DMS153 treated with DMSO at 0.1 percent for 48 hours (cell line): ENCODE measurements at regions not wholly inside any gene's neighbourhood (a gene's known extent, or its start where the extent isn't known, plus 50 kb on each side); places are given as distances from the start of the nearest gene placed in this dataset.
"Not testable (repeated sequence)": the region's sequence is repeated elsewhere in the genome, so short reads cannot be mapped to it uniquely, and the experiment has no call there.

ENCODE experiments used
- DNase-seq: peaks from one replicate; lab custom pipeline; 2025; ENCODE audit not compliant: unreplicated experiment; lab: John Stamatoyannopoulos, UW

DNA sequence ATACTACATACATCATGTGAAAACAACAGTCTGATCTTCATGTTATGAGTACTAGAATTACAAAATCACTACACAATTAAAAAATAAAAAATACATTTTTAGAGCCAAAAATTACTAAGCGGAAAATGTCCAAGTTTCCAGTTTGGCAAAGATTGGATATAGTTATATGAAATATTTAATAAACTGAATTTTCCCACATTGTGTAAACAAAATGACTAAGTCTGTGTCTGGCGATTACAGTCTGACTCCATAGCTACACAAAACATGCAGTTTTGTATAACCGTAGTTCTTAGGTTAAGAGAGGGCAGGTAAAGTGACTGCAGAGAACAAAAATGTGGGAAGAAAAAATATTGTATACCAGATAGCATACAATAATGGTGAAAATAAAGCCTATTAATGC lies 59.2 kb upstream of the TMEM47 start:
- DNase-seq = no peak

GRCh38 chrX:34734383-34734782 lies 77.3 kb upstream of the TMEM47 start:
- DNase-seq = no peak

GRCh38 chrX:34744521-34744920 lies 87.4 kb upstream of the TMEM47 start:
- no peak for DNase-seq

GRCh38 chrX:34749896-34750295 lies 92.8 kb upstream of the TMEM47 start:
- no peak for DNase-seq

- DNase-seq = no peak
Measured at GRCh38 chrX:34764852-34765361, 107.8 kb upstream of the TMEM47 start.

DNA sequence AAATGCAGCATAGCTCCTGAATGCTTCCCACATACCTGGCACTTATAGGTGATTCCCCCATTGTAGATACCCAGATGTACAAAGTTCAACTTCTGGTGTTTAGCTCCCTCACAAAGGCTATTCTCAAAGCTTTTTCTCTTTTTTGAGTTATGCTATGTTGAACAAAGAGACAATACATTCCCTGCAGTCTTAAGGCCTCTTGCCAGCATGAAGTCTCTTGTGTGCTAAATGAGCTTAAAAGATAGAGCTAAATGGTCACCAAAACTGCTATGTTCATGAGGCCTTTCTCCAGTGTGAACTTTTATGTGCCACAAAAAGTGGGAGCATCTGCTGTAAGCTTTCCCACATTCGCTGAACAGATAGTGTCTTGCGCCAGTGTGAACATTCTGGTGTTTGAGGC lies 111.2 kb upstream of the TMEM47 start:
- no peak for DNase-seq

DNA sequence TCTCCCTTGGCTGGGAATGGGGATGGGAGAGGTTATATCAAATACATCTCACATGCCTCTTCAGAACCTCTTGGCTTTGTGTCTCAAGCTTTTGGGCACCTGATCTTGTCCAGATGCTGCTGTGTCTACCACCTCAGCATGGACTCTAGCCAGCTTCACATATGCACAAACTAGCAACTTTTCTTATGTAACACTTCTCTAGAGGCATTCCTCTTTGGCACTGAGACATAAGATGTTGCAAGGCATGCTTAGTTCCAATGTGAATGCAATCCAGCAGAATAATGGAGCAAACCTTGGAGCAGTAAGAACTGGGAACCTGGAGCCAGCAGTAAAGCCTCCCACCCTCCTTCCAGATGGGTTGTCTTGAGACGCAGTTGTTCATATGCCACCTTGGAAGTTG lies 113.4 kb upstream of the TMEM47 start:
- no peak for DNase-seq

DNA sequence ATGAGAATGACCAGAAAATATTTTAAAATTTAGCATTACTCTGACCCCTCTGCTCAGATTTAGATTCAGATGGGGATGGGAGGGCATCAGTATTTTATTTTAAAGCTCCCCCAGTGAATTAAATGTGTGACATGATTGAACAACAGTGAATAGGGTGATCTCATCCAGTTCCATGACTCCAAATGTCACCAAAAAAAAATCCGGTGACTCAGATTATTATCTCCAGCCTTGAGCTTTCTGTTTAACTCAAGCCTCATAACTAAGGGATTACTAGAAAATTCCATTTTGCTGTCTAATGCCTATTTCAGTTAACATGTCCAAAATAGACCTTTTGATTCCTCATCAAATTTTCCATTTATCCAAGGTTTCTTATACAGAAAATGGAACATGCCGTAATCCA lies 121.8 kb upstream of the TMEM47 start:
- DNase-seq = no peak

- DNase-seq = no peak
Measured at GRCh38 chrX:34790026-34790425, 132.9 kb upstream of the TMEM47 start.

DNA sequence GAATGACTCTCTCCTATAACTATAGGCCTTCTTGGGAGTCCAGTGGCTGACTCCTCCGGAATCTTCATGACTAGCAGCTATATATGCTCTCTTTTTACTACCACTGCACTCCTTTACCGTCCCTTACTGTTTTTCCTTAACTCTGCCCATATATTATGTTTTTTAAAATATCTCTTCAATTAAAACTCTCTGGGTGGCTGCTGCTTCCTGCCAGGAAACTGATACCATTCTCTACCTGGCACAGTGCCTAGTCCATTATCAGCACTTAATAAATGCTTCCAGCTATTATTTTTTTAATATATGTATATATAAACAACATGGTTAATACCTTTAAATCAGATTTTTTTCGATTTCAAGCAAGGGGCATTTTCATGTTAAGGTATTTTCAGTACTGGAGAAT lies 136.6 kb upstream of the FAM47B start:
- DNase-seq = no peak

DNA sequence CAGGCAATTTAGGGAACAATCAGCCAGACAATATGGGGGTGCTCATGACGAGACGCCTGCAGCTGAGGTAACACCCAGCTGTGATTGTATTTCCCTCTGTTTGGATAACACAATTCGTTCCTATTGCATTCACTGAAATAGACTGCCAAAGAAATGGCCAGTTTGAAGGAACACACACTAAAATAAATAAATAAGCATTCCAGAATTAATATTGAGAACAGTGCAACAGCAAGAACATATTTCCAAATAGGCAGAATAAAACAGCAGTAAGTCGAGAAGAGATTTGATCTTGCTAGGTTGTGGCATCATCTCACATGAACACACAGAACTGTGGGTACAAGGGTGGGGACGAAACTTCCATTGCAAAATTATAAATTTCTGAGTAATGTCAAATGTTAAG lies 133.5 kb upstream of the FAM47B start:
- DNase-seq = no peak

- DNase-seq = no peak
Measured at GRCh38 chrX:34810364-34810763, 132.2 kb upstream of the FAM47B start.

DNA sequence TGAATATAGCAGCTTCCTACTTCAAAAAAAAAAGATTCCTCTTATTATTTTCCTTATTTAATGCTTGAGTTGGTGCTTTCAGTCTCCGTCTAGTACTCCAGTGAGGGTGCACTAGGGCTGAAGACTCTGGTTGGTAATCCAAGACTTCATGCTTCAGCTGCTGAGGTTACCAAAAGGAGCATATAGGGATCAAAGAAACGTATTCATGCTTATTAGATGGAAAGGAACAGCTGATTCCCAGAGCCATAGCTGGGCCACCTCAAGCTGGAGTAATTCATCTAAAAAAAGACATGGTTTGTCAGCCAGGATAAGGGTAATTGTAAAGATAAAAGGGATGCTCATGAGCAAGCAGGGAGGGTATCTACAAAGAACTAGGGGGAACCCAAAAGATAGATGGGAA lies 131.7 kb upstream of the FAM47B start:
- DNase-seq = no peak

DNA sequence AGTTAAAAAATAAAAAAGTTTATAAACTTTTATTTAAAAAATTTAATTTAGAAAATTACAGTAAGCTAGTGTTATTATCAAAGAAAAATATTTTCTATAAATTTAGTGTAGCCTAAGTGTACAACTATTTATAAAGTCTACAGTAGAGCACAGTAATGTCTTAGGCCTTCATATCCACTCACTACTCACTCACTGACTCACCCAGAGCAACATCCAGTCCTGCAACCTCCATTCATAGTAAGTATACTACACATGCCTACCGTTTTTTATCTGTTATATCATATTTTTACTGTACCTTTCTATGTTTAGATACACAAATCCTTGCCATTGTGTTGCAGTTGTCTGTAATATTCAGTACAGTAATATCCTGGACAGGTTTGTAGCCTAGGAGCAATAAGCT lies 129.0 kb upstream of the FAM47B start:
- no peak for DNase-seq

GRCh38 chrX:34826964-34827363 lies 115.6 kb upstream of the FAM47B start:
- no peak for DNase-seq

DNA sequence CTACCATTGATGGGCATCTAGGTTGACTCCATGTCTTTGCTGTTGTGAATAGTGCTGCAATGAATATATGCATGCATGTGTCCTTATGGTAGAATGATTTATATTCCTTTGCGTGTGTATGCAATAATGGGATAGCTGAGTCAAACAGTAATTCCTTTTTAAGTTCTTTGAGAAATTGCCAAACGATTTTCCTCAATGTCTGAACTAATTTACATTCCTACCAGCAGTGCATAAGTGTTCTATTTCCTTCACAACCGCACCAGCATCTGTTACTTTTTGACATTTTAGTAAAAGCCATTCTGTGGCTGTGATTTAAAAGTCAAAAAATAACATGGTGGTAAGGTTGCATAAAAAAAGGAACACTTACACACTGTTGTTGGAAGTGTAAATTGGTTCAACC lies 103.1 kb upstream of the FAM47B start:
- DNase-seq = no peak

DNA sequence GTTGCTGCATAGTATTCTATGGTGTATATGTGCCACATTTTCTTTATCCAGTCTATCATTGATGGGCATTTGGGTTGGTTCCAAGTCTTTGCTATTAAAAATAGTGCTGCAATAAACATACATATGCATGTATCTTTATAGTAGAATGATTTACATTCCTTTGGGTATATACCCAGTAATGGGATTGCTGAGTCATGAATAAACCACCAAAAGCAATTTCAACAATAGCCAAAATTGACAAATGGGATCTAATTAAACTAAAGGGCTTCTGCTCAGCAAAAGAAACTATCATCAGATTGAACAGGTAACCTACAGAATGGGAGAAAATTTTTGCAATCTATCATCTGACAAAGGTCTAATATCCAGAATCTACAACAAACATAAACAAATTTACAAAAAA lies 101.4 kb upstream of the FAM47B start:
- DNase-seq = not testable (repeated sequence)

DNA sequence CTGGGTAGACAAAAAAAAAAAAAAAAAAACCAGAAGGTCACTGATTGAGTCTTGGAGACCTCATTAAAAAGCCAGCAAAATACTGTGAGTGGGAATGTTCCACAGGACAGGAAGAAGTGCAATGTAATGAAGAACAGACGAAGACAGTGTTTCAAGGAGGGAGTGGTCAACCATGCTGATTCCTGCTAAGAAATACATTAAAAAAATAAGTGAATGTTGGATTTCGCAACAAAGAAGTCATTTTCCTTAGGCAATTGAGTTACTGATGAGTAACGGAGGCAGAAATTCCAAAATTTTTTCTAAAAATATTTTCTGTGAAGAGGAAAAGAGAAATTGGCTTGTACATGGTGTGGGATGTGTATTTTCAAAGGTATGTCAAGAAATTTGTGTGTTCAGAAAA lies 94.3 kb upstream of the FAM47B start:
- DNase-seq = no peak

GRCh38 chrX:34849371-34849770 lies 93.2 kb upstream of the FAM47B start:
- DNase-seq = no peak

DNA sequence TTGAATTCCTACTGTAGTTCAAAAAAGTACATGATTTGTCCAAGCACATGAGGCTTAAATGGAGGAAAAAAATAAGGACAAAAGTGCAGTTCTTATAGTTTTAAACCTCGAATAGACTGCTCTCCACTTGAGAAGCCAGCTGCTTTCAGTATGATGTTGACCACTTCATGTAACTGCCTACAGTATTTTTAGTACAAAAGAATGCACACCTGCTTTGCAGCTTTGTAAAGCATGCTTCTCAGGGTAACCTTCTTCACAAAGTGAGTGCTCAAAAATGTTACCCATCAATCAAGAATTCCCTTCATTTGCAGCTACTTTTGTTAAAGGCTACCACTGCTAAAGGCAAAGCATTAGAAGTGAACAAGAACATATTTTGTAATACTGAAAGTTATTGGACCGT lies 83.4 kb upstream of the FAM47B start:
- DNase-seq = no peak

GRCh38 chrX:34863906-34864305 lies 78.7 kb upstream of the FAM47B start:
- no peak for DNase-seq

GRCh38 chrX:34866646-34867045 lies 76.0 kb upstream of the FAM47B start:
- DNase-seq = no peak

DNA sequence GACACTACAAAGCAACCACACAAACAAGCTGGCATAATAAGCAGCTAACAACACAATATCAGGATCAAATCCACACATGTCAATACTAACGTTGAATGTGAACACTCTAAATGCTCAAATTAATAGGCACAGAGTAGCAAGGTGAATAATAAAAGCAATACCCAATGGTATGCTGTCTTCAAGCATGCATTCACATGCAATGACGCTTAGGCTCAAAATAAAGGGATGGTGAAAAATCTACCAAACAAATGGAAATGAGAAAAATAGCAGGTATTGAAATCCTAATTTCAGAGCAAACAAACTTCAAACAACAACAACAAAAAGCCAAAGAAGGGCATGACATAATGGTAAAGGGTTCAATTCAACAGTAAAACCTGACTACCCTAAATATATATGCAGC lies 74.0 kb upstream of the FAM47B start:
- no peak for DNase-seq
